Gastroesophageal sphincter (tissue), 3 donors: ENCODE measurements at regions not wholly inside any gene's neighbourhood (a gene's known extent, or its start where the extent isn't known, plus 50 kb on each side); places are given as distances from the start of the nearest gene placed in this dataset.

Experiments used
- CTCF ChIP-seq, 4 experiments: fragments of 200-600 bp in 2 of 4; fragments of 450-650 bp in 2 of 4; sonication (generic) in 1 of 4; IDR thresholded peaks; one replicate each; pipeline ENCODE4 v1.5.1; 2017 to 2019; ENCODE audit warnings: antibody characterized with exemption in 4 of 4, mild to moderate bottlenecking in 2 of 4, moderate library complexity in 2 of 4
- EP300 ChIP-seq: sonication (generic); formaldehyde crosslinking; IDR thresholded peaks from one replicate; pipeline ENCODE4 v1.6.1; 2017; ENCODE audit warnings: antibody characterized with exemption, mild to moderate bottlenecking
- POLR2A ChIP-seq, 2 donors: fragments of 450-650 bp; IDR thresholded peaks; one replicate each; pipeline ENCODE4 v1.6.1; 2017; ENCODE audit warnings: antibody characterized with exemption in 2 of 2, mild to moderate bottlenecking in 2 of 2, moderate library complexity in 1 of 2
- POLR2AphosphoS5 ChIP-seq: sonication (generic); formaldehyde crosslinking; IDR thresholded peaks from one replicate; pipeline ENCODE4 v1.6.1; 2017; ENCODE audit warnings: antibody characterized with exemption

GRCh38 chr11:69400771-69401590 lies 80.5 kb upstream of the LINC01488 start:
- TF ChIP-seq CTCF (IDR thresholded peaks at IDR 0.05) (no peak), POLR2A (IDR thresholded peaks at IDR 0.05) (no peak), POLR2AphosphoS5 (no peak), EP300 (no peak)
